CD4-positive, alpha-beta T cell (primary cell): ENCODE measurements at regions not wholly inside any gene's neighbourhood (a gene's known extent, or its start where the extent isn't known, plus 50 kb on each side); places are given as distances from the start of the nearest gene placed in this dataset.

Experiments
- ATAC-seq: fragments of 200-7000 bp; cut with Tn5 transposase; one replicate; pipeline ENCODE4 v1.10.0; 2022; ENCODE audit warnings: mild to moderate bottlenecking; ENCODE audit not compliant: poor library complexity
- CTCF ChIA-PET: fragments of 350-600 bp; sonication (Branson Sonifier 250); formaldehyde crosslinking; loops from one replicate; lab custom pipeline; 2021; ENCODE audit warnings: antibody characterized with exemption, inconsistent platforms; lab: Charles Lee
- POLR2A ChIA-PET: fragments of 350-600 bp; sonication (Branson Sonifier 250); formaldehyde crosslinking; loops from one replicate; lab custom pipeline; 2021; ENCODE audit warnings: antibody characterized with exemption, inconsistent platforms; lab: Charles Lee
- DNase-seq, 14 experiments: peaks; one replicate each; pipeline ENCODE4 v3.0.0-alpha.2; 2013 to 2020; ENCODE audit warnings: mixed read lengths in 2 of 14
- H3K27ac ChIP-seq, 2 donors: one replicate each; pipeline versions ENCODE4 v1.5.1 to v1.7.0; 2013; ENCODE audit warnings: low read length in 2 of 2, low read depth in 1 of 2, mild to moderate bottlenecking in 1 of 2
- H3K27me3 ChIP-seq, 2 experiments: 1 replicate in 1 of 2; 2 replicates in 1 of 2; pipeline versions ENCODE4 v1.6.1 to v1.7.0; 2013; ENCODE audit warnings: low read length in 2 of 2, control low read depth in 1 of 2, mild to moderate bottlenecking in 1 of 2, moderate library complexity in 1 of 2; ENCODE audit not compliant: insufficient read depth in 2 of 2, control insufficient read depth in 1 of 2
- H3K36me3 ChIP-seq: one replicate; pipeline ENCODE4 v1.6.1; 2013; ENCODE audit warnings: low read length, control low read depth; ENCODE audit not compliant: insufficient read depth
- H3K4me1 ChIP-seq: one replicate; pipeline ENCODE4 v1.6.1; 2013; ENCODE audit warnings: low read length, control low read depth; ENCODE audit not compliant: insufficient read depth
- H3K4me3 ChIP-seq: one replicate; pipeline ENCODE4 v1.5.1; 2013; ENCODE audit warnings: mild to moderate bottlenecking, low read length, moderate library complexity
- H3K9me3 ChIP-seq, 2 experiments: 1 replicate in 1 of 2; 2 replicates in 1 of 2; pipeline versions ENCODE4 v1.6.1 to v1.7.0; 2013; ENCODE audit warnings: low read length in 2 of 2, mild to moderate bottlenecking in 2 of 2, control low read depth in 1 of 2, moderate library complexity in 1 of 2; ENCODE audit not compliant: control insufficient read depth in 1 of 2, insufficient read depth in 1 of 2
- H3K27ac Mint-ChIP-seq: one replicate; pipeline ENCODE4 v1.8.0; 2020; ENCODE audit warnings: mixed read lengths
- H3K27me3 Mint-ChIP-seq: one replicate; pipeline ENCODE4 v1.8.0; 2021; ENCODE audit warnings: mixed read lengths
- H3K36me3 Mint-ChIP-seq: one replicate; pipeline ENCODE4 v1.8.0; 2021; ENCODE audit warnings: low read depth, mixed read lengths
- H3K4me1 Mint-ChIP-seq: one replicate; pipeline ENCODE4 v1.8.0; 2021; ENCODE audit warnings: low read depth, mixed read lengths
- H3K4me3 Mint-ChIP-seq: one replicate; pipeline ENCODE4 v1.8.0; 2020; ENCODE audit warnings: mild to moderate bottlenecking, mixed read lengths
- H3K9me3 Mint-ChIP-seq: one replicate; pipeline ENCODE4 v1.8.0; 2020; ENCODE audit warnings: mixed read lengths
- intact Hi-C, 2 experiments: fragments of 100-400 bp; cut with DNase I in 1 of 2; cut with micrococcal nuclease in 1 of 2; formaldehyde crosslinking; loops; one replicate each; pipeline versions ENCODE4 v1.15.1 to v1.9.0; 2023 to 2025; cut with DNase I, micrococcal nuclease
- TF ChIP-seq, protein P1 (sequence below): fragments of 200-600 bp; IDR thresholded peaks from one replicate; pipeline ENCODE4 v1.8.0; 2022; ENCODE audit warnings: antibody characterized with exemption, mild to moderate bottlenecking

DNA sequence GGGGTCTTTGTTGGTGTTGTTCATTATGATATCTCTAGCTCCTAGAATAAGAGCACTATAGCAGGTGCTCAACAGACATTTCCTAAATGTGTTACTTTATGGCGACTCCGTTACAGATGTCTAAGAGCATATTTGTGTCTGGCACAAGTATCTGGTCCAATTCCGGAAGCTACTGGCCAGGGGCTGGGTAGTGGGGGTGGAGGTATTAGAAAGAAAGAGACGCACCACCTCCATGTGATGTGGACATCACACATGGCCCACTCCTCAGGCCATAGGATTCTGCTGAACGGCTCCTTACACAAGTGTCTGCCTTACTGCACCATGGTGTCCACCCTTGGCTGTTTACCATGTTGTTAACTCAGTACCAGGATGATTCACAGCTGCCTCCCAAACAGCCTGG is 296.8 kb upstream of the MKI67 start:
- no peaks in the 10 kb centered on the region for H3K4me1 ChIP-seq
- no peak for DNase-seq
- ChIA-PET POLR2A (no interaction called here), CTCF (no interaction called here)
- H3K9me3 ChIP-seq = peaks cover 0 to 7% of the 10 kb centered on the region in 2 experiments
- no peak overlapping the region for H3K27ac ChIP-seq
- Mint-ChIP-seq H3K9me3 (peaks cover 2% of the 10 kb centered on the region), H3K27me3 (peaks cover 11% of the 10 kb centered on the region), H3K36me3 (no peaks in the 10 kb centered on the region), H3K4me1 (no peaks in the 10 kb centered on the region), H3K4me3 (no peak overlapping the region), H3K27ac (no peak overlapping the region)
- intact Hi-C loops = loop anchor here in 1 of 2 experiments (5.0 kb wide), 1 partner anchor 139 kb away; no protein-coding TSS in a partner anchor
- ATAC-seq = no peak
- no peaks in the 10 kb centered on the region for H3K27me3 ChIP-seq
- TF ChIP-seq, protein P1, sequence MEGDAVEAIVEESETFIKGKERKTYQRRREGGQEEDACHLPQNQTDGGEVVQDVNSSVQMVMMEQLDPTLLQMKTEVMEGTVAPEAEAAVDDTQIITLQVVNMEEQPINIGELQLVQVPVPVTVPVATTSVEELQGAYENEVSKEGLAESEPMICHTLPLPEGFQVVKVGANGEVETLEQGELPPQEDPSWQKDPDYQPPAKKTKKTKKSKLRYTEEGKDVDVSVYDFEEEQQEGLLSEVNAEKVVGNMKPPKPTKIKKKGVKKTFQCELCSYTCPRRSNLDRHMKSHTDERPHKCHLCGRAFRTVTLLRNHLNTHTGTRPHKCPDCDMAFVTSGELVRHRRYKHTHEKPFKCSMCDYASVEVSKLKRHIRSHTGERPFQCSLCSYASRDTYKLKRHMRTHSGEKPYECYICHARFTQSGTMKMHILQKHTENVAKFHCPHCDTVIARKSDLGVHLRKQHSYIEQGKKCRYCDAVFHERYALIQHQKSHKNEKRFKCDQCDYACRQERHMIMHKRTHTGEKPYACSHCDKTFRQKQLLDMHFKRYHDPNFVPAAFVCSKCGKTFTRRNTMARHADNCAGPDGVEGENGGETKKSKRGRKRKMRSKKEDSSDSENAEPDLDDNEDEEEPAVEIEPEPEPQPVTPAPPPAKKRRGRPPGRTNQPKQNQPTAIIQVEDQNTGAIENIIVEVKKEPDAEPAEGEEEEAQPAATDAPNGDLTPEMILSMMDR = no peak
- no peaks in the 10 kb centered on the region for H3K36me3 ChIP-seq
- H3K4me3 ChIP-seq = no peak overlapping the region

DNA sequence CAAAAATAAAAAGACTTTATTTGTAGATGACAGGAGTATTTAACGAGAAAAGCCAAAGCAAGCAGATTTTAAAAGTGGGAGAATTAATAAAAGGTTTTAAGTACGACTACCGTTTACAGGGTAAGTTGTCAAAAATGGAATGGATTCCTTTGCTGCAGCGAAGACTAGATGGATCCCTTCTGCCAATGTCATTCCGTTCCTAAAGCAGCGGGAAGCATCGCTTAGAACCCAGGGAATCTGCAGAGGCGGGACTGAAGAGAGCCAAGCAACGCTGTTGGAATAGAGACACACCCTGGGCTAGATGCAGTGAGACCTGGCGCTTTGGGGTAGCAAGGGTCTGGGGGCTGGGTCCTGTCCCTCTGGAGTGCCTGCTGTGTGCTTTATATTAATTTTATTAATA is 303.1 kb upstream of the MKI67 start:
- H3K9me3 ChIP-seq = peaks cover 0 to 32% of the 10 kb centered on the region in 2 experiments

DNA sequence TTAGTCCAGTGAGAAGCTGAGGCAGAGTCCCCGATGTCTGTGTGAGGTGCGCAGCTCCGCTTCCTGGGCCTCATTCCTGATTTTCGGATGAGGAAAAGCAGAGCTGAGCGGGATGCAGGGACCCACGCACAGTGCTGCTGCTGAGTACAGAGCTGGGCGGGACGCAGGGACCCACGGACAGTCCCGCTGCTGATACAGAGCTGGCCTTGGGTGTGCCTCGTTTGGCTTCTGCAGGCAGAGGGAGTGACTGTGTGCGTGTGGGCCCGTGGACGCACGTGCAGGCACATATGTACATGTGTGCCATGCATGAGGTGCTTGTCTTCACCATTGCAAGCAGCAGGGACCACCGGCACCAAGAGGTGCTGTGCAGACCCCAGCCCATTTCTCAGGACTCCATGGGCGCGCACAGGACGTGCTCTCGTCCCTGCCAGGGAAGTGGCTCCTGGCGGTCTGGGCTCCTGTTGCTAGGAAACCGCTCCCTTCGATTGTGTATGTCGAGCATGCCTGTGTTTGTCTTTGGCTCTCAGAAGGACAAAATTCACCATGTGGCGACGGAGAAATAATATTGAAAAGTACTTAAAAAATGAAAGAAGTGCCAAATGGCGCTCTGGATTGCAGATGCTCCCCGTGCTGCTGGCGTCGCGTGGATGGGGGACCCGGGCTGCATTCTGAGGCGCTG is 303.8 kb upstream of the MKI67 start:
- no peak for ATAC-seq
- H3K36me3 ChIP-seq = no peaks in the 10 kb centered on the region
- Mint-ChIP-seq H3K36me3 (no peaks in the 10 kb centered on the region), H3K9me3 (no peaks in the 10 kb centered on the region), H3K27me3 (peaks cover 2% of the 10 kb centered on the region), H3K4me3 (no peak overlapping the region), H3K27ac (no peak overlapping the region), H3K4me1 (no peaks in the 10 kb centered on the region)
- no peak overlapping the region for H3K27ac ChIP-seq
- H3K4me3 ChIP-seq = no peak overlapping the region
- no peak for DNase-seq
- H3K4me1 ChIP-seq = no peaks in the 10 kb centered on the region
- H3K27me3 ChIP-seq = no peaks in the 10 kb centered on the region
- peaks cover 0 to 38% of the 10 kb centered on the region in 2 experiments for H3K9me3 ChIP-seq
- CTCF ChIA-PET = no interaction called here
- TF ChIP-seq, protein P1 = no peak
- POLR2A ChIA-PET = no interaction called here
- intact Hi-C loops = no loop called here

More for the DNA sequence above, 303.1 kb upstream of the MKI67 start:
- Histone ChIP-seq H3K27ac (no peak overlapping the region), H3K36me3 (no peaks in the 10 kb centered on the region), H3K4me3 (no peak overlapping the region), H3K27me3 (no peaks in the 10 kb centered on the region), H3K4me1 (no peaks in the 10 kb centered on the region)
- no peak for ATAC-seq
- no peaks in the 10 kb centered on the region for H3K4me1 Mint-ChIP-seq
- H3K27me3 Mint-ChIP-seq = no peaks in the 10 kb centered on the region
- intact Hi-C loops = no loop called here
- no peaks in the 10 kb centered on the region for H3K9me3 Mint-ChIP-seq
- H3K27ac Mint-ChIP-seq = no peak overlapping the region
- no peaks in the 10 kb centered on the region for H3K36me3 Mint-ChIP-seq
- no peak overlapping the region for H3K4me3 Mint-ChIP-seq
- ChIA-PET POLR2A (no interaction called here), CTCF (no interaction called here)
- TF ChIP-seq, protein P1 = no peak
- no peak for DNase-seq
